COR-L47 (cell line): ENCODE measurements at regions not wholly inside any gene's neighbourhood (a gene's known extent, or its start where the extent isn't known, plus 50 kb on each side); places are given as distances from the start of the nearest gene placed in this dataset.

Experiments
- DNase-seq: peaks from one replicate; lab custom pipeline; 2025; lab: John Stamatoyannopoulos, UW

GRCh38 chr2:43128559-43128955, 97.8 kb downstream of the ZFP36L2 start:
- DNase-seq = no peak

GRCh38 chr2:43127941-43128558, 98.4 kb downstream of the ZFP36L2 start:
- no peak for DNase-seq

- DNase-seq = no peak
These were observed 99.0 kb downstream of the ZFP36L2 start for GRCh38 chr2:43127208-43127940.

GRCh38 chr2:43126817-43127207, 99.6 kb downstream of the ZFP36L2 start:
- DNase-seq = no peak

GRCh38 chr2:43125090-43125998, 101.1 kb downstream of the ZFP36L2 start:
- no peak for DNase-seq

GRCh38 chr2:43124687-43125057, 101.7 kb downstream of the ZFP36L2 start:
- DNase-seq = no peak

GRCh38 chr2:43123981-43124686, 102.3 kb downstream of the ZFP36L2 start:
- no peak for DNase-seq

- no peak for DNase-seq
These were observed 102.9 kb downstream of the ZFP36L2 start for GRCh38 chr2:43123486-43123885.

GRCh38 chr2:43123028-43123427, 103.4 kb downstream of the ZFP36L2 start:
- no peak for DNase-seq

GRCh38 chr2:43121580-43122314, 104.7 kb downstream of the ZFP36L2 start:
- no peak for DNase-seq

- DNase-seq = no peak
These were observed 107.1 kb downstream of the ZFP36L2 start for GRCh38 chr2:43119303-43119702.

GRCh38 chr2:43117521-43118143, 108.8 kb downstream of the ZFP36L2 start:
- DNase-seq = no peak

- no peak for DNase-seq
These were observed 109.4 kb downstream of the ZFP36L2 start for GRCh38 chr2:43116988-43117387.

- no peak for DNase-seq
These were observed 110.5 kb downstream of the ZFP36L2 start for GRCh38 chr2:43115881-43116280.

- no peak for DNase-seq
These were observed 112.2 kb downstream of the ZFP36L2 start for GRCh38 chr2:43114210-43114609.

- DNase-seq = no peak
These were observed 114.4 kb downstream of the ZFP36L2 start for GRCh38 chr2:43111788-43112554.

- no peak for DNase-seq
These were observed 115.9 kb downstream of the ZFP36L2 start for GRCh38 chr2:43110442-43110871.

- no peak for DNase-seq
These were observed 117.1 kb downstream of the ZFP36L2 start for GRCh38 chr2:43109261-43109743.

GRCh38 chr2:43107679-43108078, 118.7 kb downstream of the ZFP36L2 start:
- no peak for DNase-seq
